SK-N-SH treated with all-trans-retinoic acid at 6 μM for 48 hours (cell line): ENCODE measurements at regions not wholly inside any gene's neighbourhood (a gene's known extent, or its start where the extent isn't known, plus 50 kb on each side); places are given as distances from the start of the nearest gene placed in this dataset.

Experiments used
- ATAC-seq: fragments of 200-7000 bp; cut with Tn5 transposase; 3 replicates; pipeline ENCODE4 v1.9.1; 2020; ENCODE audit warnings: mild to moderate bottlenecking, moderate library complexity
- ARNTL ChIP-seq: fragments of 450-650 bp; formaldehyde crosslinking; IDR thresholded peaks from 2 replicates; pipeline ENCODE4 v1.5.0; 2020; ENCODE audit warnings: low read depth, mild to moderate bottlenecking, moderate library complexity, borderline replicate concordance
- BACH2 ChIP-seq: fragments of 250-450 bp; sonication (Bioruptor Pico); IDR thresholded peaks from 2 replicates; pipeline ENCODE4 v1.9.0; 2021; ENCODE audit warnings: mild to moderate bottlenecking, borderline replicate concordance
- ESRRG ChIP-seq: fragments of 250-450 bp; sonication (Bioruptor Pico); IDR thresholded peaks from 2 replicates; pipeline ENCODE4 v1.6.1; 2021; ENCODE audit warnings: mild to moderate bottlenecking
- GLIS3 ChIP-seq: fragments of 250-450 bp; sonication (Bioruptor Pico); IDR thresholded peaks from 2 replicates; pipeline ENCODE4 v1.5.0; 2020; ENCODE audit warnings: mild to moderate bottlenecking, moderate library complexity
- ISL1 ChIP-seq: fragments of 250-450 bp; sonication (Bioruptor Pico); IDR thresholded peaks from 2 replicates; pipeline ENCODE4 v2.1.2; 2022; ENCODE audit warnings: mild to moderate bottlenecking, moderate library complexity
- OSR1 ChIP-seq: fragments of 250-450 bp; sonication (Bioruptor Pico); IDR thresholded peaks from 2 replicates; pipeline ENCODE4 v1.8.0; 2022; ENCODE audit warnings: moderate library complexity, mild to moderate bottlenecking, inconsistent platforms
- PATZ1 ChIP-seq: fragments of 250-450 bp; sonication (Bioruptor Pico); IDR thresholded peaks from 2 replicates; pipeline ENCODE4 v1.8.0; 2020; ENCODE audit warnings: mild to moderate bottlenecking, moderate library complexity, borderline replicate concordance
- POU6F1 ChIP-seq: fragments of 250-450 bp; sonication (Bioruptor Pico); IDR thresholded peaks from 2 replicates; pipeline ENCODE4 v1.8.0; 2021; ENCODE audit warnings: low read depth, mild to moderate bottlenecking, moderate library complexity, borderline replicate concordance
- PPARA ChIP-seq: fragments of 250-450 bp; sonication (Bioruptor Pico); IDR thresholded peaks from 2 replicates; pipeline ENCODE4 v1.5.0; 2020; ENCODE audit warnings: mild to moderate bottlenecking, borderline replicate concordance
- RARB ChIP-seq: fragments of 250-450 bp; sonication (Bioruptor Pico); IDR thresholded peaks from 2 replicates; pipeline ENCODE4 v1.8.0; 2021; ENCODE audit warnings: mild to moderate bottlenecking, moderate library complexity
- TOX ChIP-seq: fragments of 250-450 bp; sonication (Bioruptor Pico); IDR thresholded peaks from 2 replicates; pipeline ENCODE4 v1.8.0; 2021; ENCODE audit warnings: mild to moderate bottlenecking, moderate library complexity, borderline replicate concordance
- TSHZ2 ChIP-seq: fragments of 250-450 bp; sonication (Bioruptor Pico); IDR thresholded peaks from 2 replicates; pipeline ENCODE4 v1.5.0; 2020; ENCODE audit warnings: mild to moderate bottlenecking, moderate library complexity
- ZC3H10 ChIP-seq: fragments of 250-450 bp; sonication (Bioruptor Pico); IDR thresholded peaks from 2 replicates; pipeline ENCODE4 v1.5.1; 2021; ENCODE audit warnings: mild to moderate bottlenecking, moderate library complexity
- ZFP3 ChIP-seq: fragments of 250-450 bp; sonication (Bioruptor Pico); IDR thresholded peaks from 2 replicates; pipeline ENCODE4 v1.5.0; 2020; ENCODE audit warnings: mild to moderate bottlenecking, moderate library complexity
- ZFP30 ChIP-seq: fragments of 450-650 bp; formaldehyde crosslinking; IDR thresholded peaks from 2 replicates; pipeline ENCODE4 v1.5.0; 2022; ENCODE audit warnings: mild to moderate bottlenecking, moderate library complexity
- ZNF565 ChIP-seq: fragments of 450-650 bp; formaldehyde crosslinking; conservative IDR thresholded peaks from 2 replicates; pipeline ENCODE4 v1.5.0; 2020; ENCODE audit warnings: low read depth, mild to moderate bottlenecking, moderate library complexity
- ZNF70 ChIP-seq: fragments of 450-650 bp; formaldehyde crosslinking; IDR thresholded peaks from 2 replicates; pipeline ENCODE4 v1.5.0; 2020; ENCODE audit warnings: mild to moderate bottlenecking, moderate library complexity
- ZNF8 ChIP-seq: fragments of 450-650 bp; formaldehyde crosslinking; IDR thresholded peaks from 2 replicates; pipeline ENCODE4 v1.5.0; 2020; ENCODE audit warnings: mild to moderate bottlenecking, moderate library complexity
- TF ChIP-seq, protein P1 (sequence below): fragments of 250-450 bp; sonication (Bioruptor Pico); IDR thresholded peaks from 2 replicates; pipeline ENCODE4 v1.5.1; 2021; ENCODE audit warnings: mild to moderate bottlenecking, moderate library complexity

DNA sequence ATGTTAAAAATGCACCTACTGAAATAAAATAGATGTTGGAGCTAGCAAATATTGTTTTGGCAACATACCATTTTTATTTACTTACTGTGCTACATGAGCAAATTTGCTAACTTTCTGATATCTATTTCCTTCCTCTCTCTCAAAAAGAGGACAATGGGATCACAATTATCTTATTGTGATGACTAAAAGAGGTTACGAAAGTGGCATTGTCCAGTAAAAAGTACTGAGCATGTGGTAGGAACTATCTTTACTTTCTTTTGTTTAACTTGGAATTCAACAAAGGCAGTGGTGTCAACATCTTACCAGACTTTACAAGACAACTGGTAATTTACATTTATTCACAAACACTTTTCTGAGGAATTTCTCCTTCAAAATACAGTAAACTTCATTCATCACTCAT lies 1542.6 kb upstream of the CDH8 start:
- no peak for ATAC-seq
- no peak for TF ChIP-seq PATZ1 (CRISPR knock-in tag)
- TF ChIP-seq ZFP30 (CRISPR knock-in tag) = no peak
- TF ChIP-seq RARB (CRISPR knock-in tag) = no peak
- TF ChIP-seq POU6F1 = no peak
- no peak for TF ChIP-seq ISL1 (CRISPR knock-in tag)
- TF ChIP-seq ZNF70 (CRISPR knock-in tag) = no peak
- TF ChIP-seq TOX (CRISPR knock-in tag) = no peak
- TF ChIP-seq GLIS3 (CRISPR knock-in tag) = no peak
- no peak for TF ChIP-seq ZFP3 (CRISPR knock-in tag)
- no peak for TF ChIP-seq ZNF565 (CRISPR knock-in tag)
- TF ChIP-seq ZC3H10 (CRISPR knock-in tag) = no peak
- TF ChIP-seq ZNF8 (CRISPR knock-in tag) = no peak
- TF ChIP-seq ESRRG (CRISPR knock-in tag) = no peak
- TF ChIP-seq PPARA (CRISPR knock-in tag) = no peak
- no peak for TF ChIP-seq ARNTL (CRISPR knock-in tag)
- no peak for TF ChIP-seq BACH2 (CRISPR knock-in tag)
- TF ChIP-seq, all 23 proteins: peak for 0

GRCh38 chr16:63577891-63578290 lies 1541.7 kb upstream of the CDH8 start:
- TF ChIP-seq PATZ1 (CRISPR knock-in tag) = no peak
- TF ChIP-seq ZNF8 (CRISPR knock-in tag) = no peak
- TF ChIP-seq TOX (CRISPR knock-in tag) = no peak
- no peak for TF ChIP-seq GLIS3 (CRISPR knock-in tag)
- TF ChIP-seq POU6F1 = no peak
- no peak for TF ChIP-seq TSHZ2 (CRISPR knock-in tag)
- TF ChIP-seq PPARA (CRISPR knock-in tag) = no peak
- no peak for TF ChIP-seq ZFP30 (CRISPR knock-in tag)
- no peak for TF ChIP-seq ZC3H10 (CRISPR knock-in tag)
- no peak for ATAC-seq

DNA sequence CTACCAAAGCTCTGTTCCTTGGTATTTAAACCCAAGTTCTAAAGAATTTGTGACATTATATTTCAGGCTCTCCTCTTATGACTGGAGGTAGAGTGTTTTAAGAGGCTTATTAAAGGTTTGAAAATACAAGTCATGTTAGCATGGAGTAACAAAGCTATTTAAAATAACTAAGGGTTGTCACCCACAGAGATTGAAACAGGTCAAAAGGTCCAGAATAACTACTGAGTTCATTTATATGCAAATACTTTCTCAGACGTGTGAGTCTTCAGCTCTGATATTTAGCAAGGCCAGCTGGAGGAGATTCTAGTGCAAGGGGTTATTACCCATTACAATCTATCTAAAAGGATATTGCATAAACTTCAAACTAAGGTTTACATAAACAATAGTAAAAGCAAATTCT lies 1538.8 kb upstream of the CDH8 start:
- ATAC-seq = no peak
- TF ChIP-seq PPARA (CRISPR knock-in tag) = no peak
- TF ChIP-seq ZNF8 (CRISPR knock-in tag) = no peak
- no peak for TF ChIP-seq OSR1 (CRISPR knock-in tag)
- TF ChIP-seq ZFP30 (CRISPR knock-in tag) = no peak
- no peak for TF ChIP-seq ZNF70 (CRISPR knock-in tag)
- no peak for TF ChIP-seq TOX (CRISPR knock-in tag)
- TF ChIP-seq ARNTL (CRISPR knock-in tag) = no peak
- TF ChIP-seq ZC3H10 (CRISPR knock-in tag) = no peak
- TF ChIP-seq, protein P1, sequence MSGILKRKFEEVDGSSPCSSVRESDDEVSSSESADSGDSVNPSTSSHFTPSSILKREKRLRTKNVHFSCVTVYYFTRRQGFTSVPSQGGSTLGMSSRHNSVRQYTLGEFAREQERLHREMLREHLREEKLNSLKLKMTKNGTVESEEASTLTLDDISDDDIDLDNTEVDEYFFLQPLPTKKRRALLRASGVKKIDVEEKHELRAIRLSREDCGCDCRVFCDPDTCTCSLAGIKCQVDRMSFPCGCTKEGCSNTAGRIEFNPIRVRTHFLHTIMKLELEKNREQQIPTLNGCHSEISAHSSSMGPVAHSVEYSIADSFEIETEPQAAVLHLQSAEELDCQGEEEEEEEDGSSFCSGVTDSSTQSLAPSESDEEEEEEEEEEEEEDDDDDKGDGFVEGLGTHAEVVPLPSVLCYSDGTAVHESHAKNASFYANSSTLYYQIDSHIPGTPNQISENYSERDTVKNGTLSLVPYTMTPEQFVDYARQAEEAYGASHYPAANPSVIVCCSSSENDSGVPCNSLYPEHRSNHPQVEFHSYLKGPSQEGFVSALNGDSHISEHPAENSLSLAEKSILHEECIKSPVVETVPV (CRISPR knock-in tag) = no peak
- no peak for TF ChIP-seq PATZ1 (CRISPR knock-in tag)
- TF ChIP-seq TSHZ2 (CRISPR knock-in tag) = no peak
- no peak for TF ChIP-seq GLIS3 (CRISPR knock-in tag)
- no peak for TF ChIP-seq ZFP3 (CRISPR knock-in tag)
